ENCODE measurements at regions not wholly inside any gene's neighbourhood (a gene's known extent, or its start where the extent isn't known, plus 50 kb on each side); places are given as distances from the start of the nearest gene placed in this dataset.

DNA sequence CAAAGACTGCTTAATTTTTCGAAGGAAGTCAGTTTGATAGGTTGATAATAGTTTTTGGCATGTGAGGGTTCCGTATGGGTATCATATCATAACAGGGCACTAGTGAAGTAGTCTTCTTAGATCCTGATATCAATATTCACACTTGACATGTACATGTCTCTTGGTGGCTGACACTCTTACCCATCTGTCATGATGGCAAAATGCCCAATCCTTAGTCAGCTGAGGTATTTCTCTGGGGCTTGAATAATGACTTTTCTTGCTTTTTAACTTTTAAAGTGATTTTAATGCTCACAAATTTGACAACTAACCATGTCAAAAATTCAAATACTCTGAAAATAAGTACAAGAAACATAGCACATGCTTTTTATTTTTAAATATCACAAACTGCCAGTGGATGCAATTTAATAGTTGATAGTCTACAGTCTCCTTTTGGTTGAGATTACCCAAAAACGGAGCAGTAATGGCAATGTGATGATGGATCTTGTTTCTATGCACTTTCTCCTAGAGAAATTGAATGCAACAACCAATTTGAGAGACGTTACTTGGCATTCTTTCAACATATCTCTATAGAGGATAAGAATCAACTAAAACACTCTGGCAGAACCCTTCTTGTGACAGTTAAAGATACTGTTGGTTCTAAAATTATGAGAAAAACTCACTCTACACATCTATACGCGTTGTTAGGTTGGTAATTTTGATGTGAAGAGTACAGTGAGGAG, 552.9 kb upstream of the PABPC4L start:
- Histone ChIP-seq H3K36me3 (ENCODE audit: control insufficient read depth in 1 of 2, insufficient read depth in 2 of 2, low read length in 2 of 2) (no peaks in the 10 kb centered on the region), H4K20me1 (ENCODE audit: insufficient read depth) (no peaks in the 10 kb centered on the region), H3K4me1 (ENCODE audit: control insufficient read depth in 1 of 2, insufficient read depth in 2 of 2, low read length in 2 of 2) (no peaks in the 10 kb centered on the region), H3K9me2 (ENCODE audit: insufficient read depth) (no peaks in the 10 kb centered on the region), H3K27ac (ENCODE audit: low read depth, low read length) (no peak overlapping the region), H3K79me2 (ENCODE audit: insufficient read depth, low read length) (no peaks in the 10 kb centered on the region), H3K9me3 (ENCODE audit: control insufficient read depth in 1 of 2, insufficient read depth in 1 of 2, low read depth in 1 of 2, low read length in 2 of 2) (no peaks in the 10 kb centered on the region), H2AFZ (ENCODE audit: low read depth, low read length, poor library complexity, severe bottlenecking) (no peak overlapping the region), H3K4me2 (ENCODE audit: low read length) (no peak overlapping the region), H3K9ac (ENCODE audit: low read length) (no peak overlapping the region), H3K4me3 (replicated peaks in 1 of 2; ENCODE audit: low read depth in 1 of 2, low read length in 2 of 2) (no peak overlapping the region), H3K27me3 (ENCODE audit: insufficient read depth, low read length) (no peaks in the 10 kb centered on the region)
- RAD21 ChIA-PET (ENCODE audit: low non-redundant PET in 1 of 2, low total read pairs in 2 of 2, uncharacterized antibody in 2 of 2, unreplicated experiment in 2 of 2): no interaction called here
- CTCF ChIA-PET: no interaction called here
- no TSS peak for BruUV-seq (replicated peaks)
- ATAC-seq (no peak), DNase-seq (ENCODE audit: low read depth, low spot score) (no peak)
- intact Hi-C loops (cut with micrococcal nuclease): no loop called here
- POLR2A ChIA-PET: no interaction called here
- TF ChIP-seq ZFX (IDR thresholded peaks at IDR 0.05): no peak
- TF ChIP-seq, protein P1, sequence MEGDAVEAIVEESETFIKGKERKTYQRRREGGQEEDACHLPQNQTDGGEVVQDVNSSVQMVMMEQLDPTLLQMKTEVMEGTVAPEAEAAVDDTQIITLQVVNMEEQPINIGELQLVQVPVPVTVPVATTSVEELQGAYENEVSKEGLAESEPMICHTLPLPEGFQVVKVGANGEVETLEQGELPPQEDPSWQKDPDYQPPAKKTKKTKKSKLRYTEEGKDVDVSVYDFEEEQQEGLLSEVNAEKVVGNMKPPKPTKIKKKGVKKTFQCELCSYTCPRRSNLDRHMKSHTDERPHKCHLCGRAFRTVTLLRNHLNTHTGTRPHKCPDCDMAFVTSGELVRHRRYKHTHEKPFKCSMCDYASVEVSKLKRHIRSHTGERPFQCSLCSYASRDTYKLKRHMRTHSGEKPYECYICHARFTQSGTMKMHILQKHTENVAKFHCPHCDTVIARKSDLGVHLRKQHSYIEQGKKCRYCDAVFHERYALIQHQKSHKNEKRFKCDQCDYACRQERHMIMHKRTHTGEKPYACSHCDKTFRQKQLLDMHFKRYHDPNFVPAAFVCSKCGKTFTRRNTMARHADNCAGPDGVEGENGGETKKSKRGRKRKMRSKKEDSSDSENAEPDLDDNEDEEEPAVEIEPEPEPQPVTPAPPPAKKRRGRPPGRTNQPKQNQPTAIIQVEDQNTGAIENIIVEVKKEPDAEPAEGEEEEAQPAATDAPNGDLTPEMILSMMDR (IDR thresholded peaks at IDR 0.05 in 2 of 3, conservative IDR thresholded peaks at IDR 0.05 in 1 of 3; ENCODE audit: borderline replicate concordance in 1 of 3, insufficient read depth in 1 of 3, low read depth in 2 of 3, low read length in 2 of 3): no peak
- TF ChIP-seq SRF (IDR thresholded peaks at IDR 0.05; ENCODE audit: low read depth): no peak
- TF ChIP-seq YY1 (IDR thresholded peaks at IDR 0.05; ENCODE audit: extremely low read depth, insufficient replicate concordance, low read depth, low read length): no peak
- no peak for TF ChIP-seq POLR2AphosphoS5 (IDR thresholded peaks at IDR 0.05; ENCODE audit: low read depth, low read length)
- TF ChIP-seq POLR2A (IDR thresholded peaks at IDR 0.05; ENCODE audit: borderline replicate concordance, extremely low read depth, insufficient read depth, insufficient read length): no peak
- TF ChIP-seq ZNF274 (IDR thresholded peaks at IDR 0.05; ENCODE audit: low read depth, low read length): no peak
- TF ChIP-seq FOSL1 (IDR thresholded peaks at IDR 0.05; ENCODE audit: low read depth): no peak
- no peak for TF ChIP-seq SP1 (IDR thresholded peaks at IDR 0.05; ENCODE audit: low read depth)

All from HCT116 (cell line).